ENCODE measurements at regions not wholly inside any gene's neighbourhood (a gene's known extent, or its start where the extent isn't known, plus 50 kb on each side); places are given as distances from the start of the nearest gene placed in this dataset.
"Not testable (repeated sequence)": the region's sequence is repeated elsewhere in the genome, so short reads cannot be mapped to it uniquely, and the experiment has no call there.

- no peak for DNase-seq (ENCODE audit: extremely low read depth, low read depth)
- no peak for TF ChIP-seq CTCF (IDR thresholded peaks at IDR 0.05; ENCODE audit: low read depth, low read length)
Measured at GRCh38 chrX:152038804-152039203, 64.3 kb upstream of the GABRE start.

DNA sequence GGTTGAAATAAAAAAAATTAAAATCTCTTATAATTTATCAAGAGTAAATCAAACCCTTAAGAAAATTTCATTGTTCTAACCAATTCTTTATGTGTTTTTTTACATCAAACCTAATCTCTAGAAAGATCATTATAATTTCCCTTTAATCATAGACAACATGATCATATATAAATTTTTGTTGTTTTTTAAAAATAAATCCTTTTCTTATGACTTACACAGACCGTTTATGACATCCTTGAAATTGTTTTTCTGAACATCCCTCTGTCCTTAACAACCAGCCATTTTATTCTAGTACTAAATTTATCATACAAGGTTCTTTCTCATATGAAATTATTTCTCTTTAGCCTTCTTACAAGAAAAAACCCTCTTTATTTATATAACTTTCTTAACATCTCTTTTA is 62.7 kb upstream of the GABRE start:
- no peak for DNase-seq (ENCODE audit: extremely low read depth, low read depth)
- TF ChIP-seq CTCF (IDR thresholded peaks at IDR 0.05; ENCODE audit: low read depth, low read length): no peak

GRCh38 chrX:152031346-152031745 is 56.9 kb upstream of the GABRE start:
- not testable (repeated sequence) for DNase-seq (ENCODE audit: extremely low read depth, low read depth)

DNA sequence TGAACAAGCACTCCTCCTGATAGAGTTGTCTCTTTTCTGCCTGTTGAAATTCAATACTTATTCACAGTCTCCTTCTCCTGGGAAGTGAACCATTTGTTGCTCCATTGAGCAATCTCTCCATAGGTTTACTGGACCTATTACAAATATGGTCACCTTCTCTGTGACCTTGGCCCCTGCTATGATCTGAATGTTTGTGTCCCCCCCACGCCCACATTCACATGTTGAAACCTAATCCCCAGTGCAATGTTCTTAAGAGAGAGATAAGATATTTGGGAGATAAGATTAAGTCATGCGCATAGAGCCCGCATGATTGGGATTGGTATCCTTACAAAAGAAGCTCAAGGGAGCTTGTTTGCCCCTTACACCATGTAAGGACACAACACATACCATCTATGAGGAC is 54.1 kb upstream of the GABRE start:
- no peak for DNase-seq (ENCODE audit: extremely low read depth, low read depth)
- TF ChIP-seq CTCF (IDR thresholded peaks at IDR 0.05; ENCODE audit: low read depth, low read length): no peak

DNA sequence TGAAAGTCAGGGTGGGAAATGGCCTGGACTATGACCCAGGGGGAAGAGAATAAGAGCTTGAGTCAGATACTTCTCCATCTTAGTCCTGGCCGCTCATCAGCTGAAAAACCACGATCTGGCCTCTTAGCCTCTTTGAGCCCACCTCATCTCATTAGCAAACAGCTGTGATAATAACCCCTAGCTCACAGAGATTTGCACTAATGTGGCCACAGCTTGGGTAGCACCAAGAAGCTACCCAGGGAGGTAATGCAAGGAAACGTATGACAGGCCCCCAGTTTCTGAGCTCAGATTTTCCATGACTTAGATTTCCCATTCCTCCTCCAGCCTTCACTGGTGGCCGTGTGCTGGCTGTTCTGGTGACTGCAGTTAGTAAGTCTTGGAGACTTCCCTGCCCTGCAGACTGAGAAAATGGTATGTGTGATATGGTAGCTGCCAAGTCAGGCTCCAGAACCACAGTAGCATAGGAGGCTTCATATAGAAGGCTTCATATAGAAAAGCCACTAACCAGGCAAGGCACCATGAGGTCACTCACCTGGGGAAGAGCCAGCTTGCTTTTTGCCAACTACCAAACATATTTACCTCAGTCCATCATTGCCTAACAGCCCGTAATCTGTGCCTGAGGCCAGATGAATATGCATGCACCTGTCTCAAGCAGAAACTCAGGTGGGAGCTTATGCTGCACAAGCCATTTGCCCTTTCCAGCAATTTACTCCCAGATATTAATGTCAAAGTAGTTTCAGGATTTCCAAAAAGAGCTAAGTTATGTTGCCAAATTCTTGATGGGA is 51.4 kb upstream of the GABRE start:
- no peak for DNase-seq (ENCODE audit: extremely low read depth, low read depth)
- TF ChIP-seq CTCF (IDR thresholded peaks at IDR 0.05; ENCODE audit: low read depth, low read length): no peak

GRCh38 chrX:152024710-152025109 is 50.2 kb upstream of the GABRE start:
- no peak for TF ChIP-seq CTCF (IDR thresholded peaks at IDR 0.05; ENCODE audit: low read depth, low read length)
- DNase-seq (ENCODE audit: extremely low read depth, low read depth): no peak

All from AG09319 (cell line).